HCT116 (cell line): ENCODE measurements at regions not wholly inside any gene's neighbourhood (a gene's known extent, or its start where the extent isn't known, plus 50 kb on each side); places are given as distances from the start of the nearest gene placed in this dataset.

ENCODE experiments used
- ATAC-seq: fragments of 200-7000 bp; cut with Tn5 transposase; 2 replicates; pipeline ENCODE4 v1.9.1; 2020; ENCODE audit warnings: mild to moderate bottlenecking, moderate library complexity
- BruUV-seq: library from RNA; stranded (reverse); fragments of 400-500 nt; replicated peaks from 2 replicates; lab custom pipeline; 2021; lab: Mats Ljungman, UMichigan
- CTCF ChIA-PET: fragments of 300-600 bp; sonication (Branson Sonifier 250); formaldehyde crosslinking; loops from one replicate; lab custom pipeline; 2021; ENCODE audit warnings: antibody characterized with exemption; lab: Charles Lee
- POLR2A ChIA-PET: fragments of 300-600, 350-600 bp; sonication (Branson Sonifier 250); formaldehyde crosslinking; loops from one replicate; lab custom pipeline; 2021; ENCODE audit warnings: antibody characterized with exemption; lab: Charles Lee
- RAD21 ChIA-PET, 2 experiments: fragments of 300-600 bp; sonication (Branson Sonifier 250); formaldehyde crosslinking; loops; one replicate each; lab custom pipeline; 2023; ENCODE audit warnings: low total read pairs in 2 of 2; ENCODE audit not compliant: uncharacterized antibody in 2 of 2, unreplicated experiment in 2 of 2, low non-redundant PET in 1 of 2; lab: Charles Lee
- DNase-seq: peaks from one replicate; pipeline ENCODE4 v3.0.0-alpha.2; 2010; ENCODE audit warnings: low read depth, low spot score
- H2AFZ ChIP-seq: fragments of 200-600 bp; shearing (Covaris generic), sonication (generic); 2 replicates; pipeline ENCODE4 v1.6.1; 2017; ENCODE audit warnings: low read depth, mixed run types, mixed read lengths, antibody characterized with exemption, low read length; ENCODE audit not compliant: poor library complexity, severe bottlenecking
- H3K27ac ChIP-seq: 2 replicates; pipeline ENCODE4 v1.5.1; 2012; ENCODE audit warnings: low read depth, low read length
- H3K27me3 ChIP-seq: fragments of 200-600 bp; sonication (generic); 2 replicates; pipeline ENCODE4 v1.6.1; 2016; ENCODE audit warnings: mixed run types, low read length, mixed read lengths; ENCODE audit not compliant: insufficient read depth
- H3K36me3 ChIP-seq, 2 experiments: fragments of 200-500 bp in 1 of 2; fragments of 200-600 bp in 1 of 2; sonication (Bioruptor generic) in 1 of 2; sonication (generic) in 1 of 2; 2 replicates each; pipeline versions ENCODE4 v1.5.1 to v1.6.1; 2014 to 2016; ENCODE audit warnings: low read length in 2 of 2, inconsistent platforms in 1 of 2, mixed read lengths in 1 of 2, mixed run types in 1 of 2; ENCODE audit not compliant: insufficient read depth in 2 of 2, control insufficient read depth in 1 of 2
- H3K4me1 ChIP-seq, 2 experiments: fragments of 200-600 bp in 1 of 2; sonication (generic) in 1 of 2; 2 replicates each; pipeline versions ENCODE4 v1.5.1 to v1.6.1; 2012 to 2017; ENCODE audit warnings: low read length in 2 of 2, inconsistent platforms in 1 of 2, mild to moderate bottlenecking in 1 of 2, mixed read lengths in 1 of 2, mixed run types in 1 of 2, moderate library complexity in 1 of 2; ENCODE audit not compliant: insufficient read depth in 2 of 2, control insufficient read depth in 1 of 2
- H3K4me2 ChIP-seq: fragments of 200-600 bp; sonication (generic); 2 replicates; pipeline ENCODE4 v1.6.1; 2017; ENCODE audit warnings: mixed run types, low read length, mixed read lengths
- H3K4me3 ChIP-seq, 2 experiments: fragments of 200-600 bp in 1 of 2; sonication (generic) in 1 of 2; replicated peaks in 1 of 2; 2 replicates each; pipeline ENCODE4 v1.5.1; 2011 to 2016; ENCODE audit warnings: low read length in 2 of 2, control low read depth in 1 of 2, low read depth in 1 of 2, mild to moderate bottlenecking in 1 of 2, mixed read lengths in 1 of 2, mixed run types in 1 of 2
- H3K79me2 ChIP-seq: fragments of 200-600 bp; sonication (generic); 2 replicates; pipeline ENCODE4 v1.6.1; 2017; ENCODE audit warnings: mild to moderate bottlenecking, mixed run types, low read length, moderate library complexity, mixed read lengths; ENCODE audit not compliant: insufficient read depth
- H3K9ac ChIP-seq: fragments of 200-600 bp; sonication (generic); 2 replicates; pipeline ENCODE4 v1.6.1; 2016; ENCODE audit warnings: low read length, mixed read lengths
- H3K9me2 ChIP-seq: fragments of 200-600 bp; sonication (generic), shearing (Covaris generic); 2 replicates; pipeline ENCODE4 v1.6.1; 2017; ENCODE audit warnings: mixed run types, mild to moderate bottlenecking, moderate library complexity; ENCODE audit not compliant: insufficient read depth
- H3K9me3 ChIP-seq, 2 experiments: fragments of 200-500 bp in 1 of 2; fragments of 200-600 bp in 1 of 2; sonication (Bioruptor generic) in 1 of 2; sonication (generic) in 1 of 2; 2 replicates each; pipeline ENCODE4 v1.6.1; 2014 to 2017; ENCODE audit warnings: low read length in 2 of 2, mixed read lengths in 2 of 2, inconsistent platforms in 1 of 2, low read depth in 1 of 2, mild to moderate bottlenecking in 1 of 2, mixed run types in 1 of 2, moderate library complexity in 1 of 2; ENCODE audit not compliant: control insufficient read depth in 1 of 2, insufficient read depth in 1 of 2
- H4K20me1 ChIP-seq: fragments of 200-600 bp; sonication (generic), shearing (Covaris generic); 2 replicates; pipeline ENCODE4 v1.6.1; 2017; ENCODE audit warnings: mixed run types, mild to moderate bottlenecking, moderate library complexity; ENCODE audit not compliant: insufficient read depth
- CBX3 ChIP-seq: IDR thresholded peaks from 2 replicates; pipeline ENCODE4 v1.6.1; 2012; ENCODE audit warnings: low read depth
- MAX ChIP-seq: IDR thresholded peaks from 2 replicates; pipeline ENCODE4 v1.6.1; 2012
- intact Hi-C: fragments of 100-400 bp; cut with micrococcal nuclease; formaldehyde crosslinking; loops from 2 replicates; pipeline ENCODE4 v1.10.0; 2022
- TF ChIP-seq, protein P1 (sequence below): IDR thresholded peaks from 2 replicates; pipeline ENCODE4 v1.6.1; 2012; ENCODE audit warnings: low read depth
- TF ChIP-seq, protein P2 (sequence below), 3 experiments: fragments of 200-600 bp in 1 of 3; sonication (generic) in 1 of 3; IDR thresholded peaks in 2 of 3; conservative IDR thresholded peaks in 1 of 3; 2 replicates each; pipeline ENCODE4 v1.5.1; 2012 to 2017; ENCODE audit warnings: low read depth in 2 of 3, low read length in 2 of 3, antibody characterized with exemption in 1 of 3, borderline replicate concordance in 1 of 3, control low read depth in 1 of 3, mild to moderate bottlenecking in 1 of 3, mixed read lengths in 1 of 3, mixed run types in 1 of 3, moderate library complexity in 1 of 3; ENCODE audit not compliant: insufficient read depth in 1 of 3

- Histone ChIP-seq H3K4me3 (no peak overlapping the region), H3K27me3 (no peaks in the 10 kb centered on the region), H3K79me2 (no peaks in the 10 kb centered on the region), H2AFZ (no peak overlapping the region), H3K27ac (no peak overlapping the region), H3K4me2 (no peak overlapping the region), H3K9me2 (no peaks in the 10 kb centered on the region), H3K36me3 (no peaks in the 10 kb centered on the region), H3K9me3 (peaks cover 0 to 8% of the 10 kb centered on the region in 2 experiments; a peak in 2 of 4 replicates), H4K20me1 (no peaks in the 10 kb centered on the region), H3K9ac (no peak overlapping the region), H3K4me1 (no peaks in the 10 kb centered on the region)
- ATAC-seq = no peak
- ChIA-PET RAD21 (no interaction called here), POLR2A (no interaction called here), CTCF (no interaction called here)
- TF ChIP-seq, protein P1, sequence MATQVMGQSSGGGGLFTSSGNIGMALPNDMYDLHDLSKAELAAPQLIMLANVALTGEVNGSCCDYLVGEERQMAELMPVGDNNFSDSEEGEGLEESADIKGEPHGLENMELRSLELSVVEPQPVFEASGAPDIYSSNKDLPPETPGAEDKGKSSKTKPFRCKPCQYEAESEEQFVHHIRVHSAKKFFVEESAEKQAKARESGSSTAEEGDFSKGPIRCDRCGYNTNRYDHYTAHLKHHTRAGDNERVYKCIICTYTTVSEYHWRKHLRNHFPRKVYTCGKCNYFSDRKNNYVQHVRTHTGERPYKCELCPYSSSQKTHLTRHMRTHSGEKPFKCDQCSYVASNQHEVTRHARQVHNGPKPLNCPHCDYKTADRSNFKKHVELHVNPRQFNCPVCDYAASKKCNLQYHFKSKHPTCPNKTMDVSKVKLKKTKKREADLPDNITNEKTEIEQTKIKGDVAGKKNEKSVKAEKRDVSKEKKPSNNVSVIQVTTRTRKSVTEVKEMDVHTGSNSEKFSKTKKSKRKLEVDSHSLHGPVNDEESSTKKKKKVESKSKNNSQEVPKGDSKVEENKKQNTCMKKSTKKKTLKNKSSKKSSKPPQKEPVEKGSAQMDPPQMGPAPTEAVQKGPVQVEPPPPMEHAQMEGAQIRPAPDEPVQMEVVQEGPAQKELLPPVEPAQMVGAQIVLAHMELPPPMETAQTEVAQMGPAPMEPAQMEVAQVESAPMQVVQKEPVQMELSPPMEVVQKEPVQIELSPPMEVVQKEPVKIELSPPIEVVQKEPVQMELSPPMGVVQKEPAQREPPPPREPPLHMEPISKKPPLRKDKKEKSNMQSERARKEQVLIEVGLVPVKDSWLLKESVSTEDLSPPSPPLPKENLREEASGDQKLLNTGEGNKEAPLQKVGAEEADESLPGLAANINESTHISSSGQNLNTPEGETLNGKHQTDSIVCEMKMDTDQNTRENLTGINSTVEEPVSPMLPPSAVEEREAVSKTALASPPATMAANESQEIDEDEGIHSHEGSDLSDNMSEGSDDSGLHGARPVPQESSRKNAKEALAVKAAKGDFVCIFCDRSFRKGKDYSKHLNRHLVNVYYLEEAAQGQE = no peak
- no peak for TF ChIP-seq CBX3
- TF ChIP-seq MAX = no peak
- TF ChIP-seq, protein P2, sequence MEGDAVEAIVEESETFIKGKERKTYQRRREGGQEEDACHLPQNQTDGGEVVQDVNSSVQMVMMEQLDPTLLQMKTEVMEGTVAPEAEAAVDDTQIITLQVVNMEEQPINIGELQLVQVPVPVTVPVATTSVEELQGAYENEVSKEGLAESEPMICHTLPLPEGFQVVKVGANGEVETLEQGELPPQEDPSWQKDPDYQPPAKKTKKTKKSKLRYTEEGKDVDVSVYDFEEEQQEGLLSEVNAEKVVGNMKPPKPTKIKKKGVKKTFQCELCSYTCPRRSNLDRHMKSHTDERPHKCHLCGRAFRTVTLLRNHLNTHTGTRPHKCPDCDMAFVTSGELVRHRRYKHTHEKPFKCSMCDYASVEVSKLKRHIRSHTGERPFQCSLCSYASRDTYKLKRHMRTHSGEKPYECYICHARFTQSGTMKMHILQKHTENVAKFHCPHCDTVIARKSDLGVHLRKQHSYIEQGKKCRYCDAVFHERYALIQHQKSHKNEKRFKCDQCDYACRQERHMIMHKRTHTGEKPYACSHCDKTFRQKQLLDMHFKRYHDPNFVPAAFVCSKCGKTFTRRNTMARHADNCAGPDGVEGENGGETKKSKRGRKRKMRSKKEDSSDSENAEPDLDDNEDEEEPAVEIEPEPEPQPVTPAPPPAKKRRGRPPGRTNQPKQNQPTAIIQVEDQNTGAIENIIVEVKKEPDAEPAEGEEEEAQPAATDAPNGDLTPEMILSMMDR (IDR thresholded peaks at IDR 0.05 in 2 of 3, conservative IDR thresholded peaks at IDR 0.05 in 1 of 3; ENCODE audit: borderline replicate concordance in 1 of 3, insufficient read depth in 1 of 3, low read depth in 2 of 3, low read length in 2 of 3) = no peak
- no TSS peak for BruUV-seq
- DNase-seq = no peak
- intact Hi-C loops = no loop called here
Observed at GRCh38 chr5:167233507-167234220, 1057.8 kb upstream of the WWC1 start.
